OCI-LY7 (cell line): ENCODE measurements at regions not wholly inside any gene's neighbourhood (a gene's known extent, or its start where the extent isn't known, plus 50 kb on each side); places are given as distances from the start of the nearest gene placed in this dataset.

ENCODE experiments used
- BruUV-seq: library from RNA; stranded (reverse); fragments of 400-500 nt; replicated peaks from 2 replicates; lab custom pipeline; 2021; lab: Mats Ljungman, UMichigan
- CTCF ChIA-PET: fragments of 300-600 bp; sonication (Branson Sonifier 250); formaldehyde crosslinking; loops from one replicate; lab custom pipeline; 2022; ENCODE audit warnings: antibody characterized with exemption; ENCODE audit not compliant: unreplicated experiment; lab: Charles Lee
- POLR2A ChIA-PET: fragments of 300-600 bp; sonication (Branson Sonifier 250); formaldehyde crosslinking; loops from one replicate; lab custom pipeline; 2022; ENCODE audit warnings: antibody characterized with exemption; lab: Charles Lee
- DNase-seq: peaks from one replicate; pipeline ENCODE4 v3.0.0-alpha.2; 2015; ENCODE audit warnings: low spot score
- H2AFZ ChIP-seq: fragments of 200-600 bp; sonication (generic), shearing (Covaris generic); 2 replicates; pipeline ENCODE4 v1.6.1; 2014; ENCODE audit warnings: mild to moderate bottlenecking, antibody characterized with exemption, low read length, moderate library complexity
- H3K27ac ChIP-seq: fragments of 200-600 bp; sonication (generic); 2 replicates; pipeline ENCODE4 v1.5.1; 2014; ENCODE audit warnings: mixed run types, low read depth, mild to moderate bottlenecking, moderate library complexity, low read length, inconsistent platforms; ENCODE audit not compliant: poor library complexity, severe bottlenecking
- H3K36me3 ChIP-seq: fragments of 200-600 bp; sonication (generic); 2 replicates; pipeline ENCODE4 v1.6.1; 2014; ENCODE audit warnings: mild to moderate bottlenecking, antibody characterized with exemption, low read length, moderate library complexity, mixed read lengths; ENCODE audit not compliant: insufficient read depth
- H3K4me1 ChIP-seq: fragments of 200-600 bp; sonication (generic); 2 replicates; pipeline ENCODE4 v1.5.1; 2014; ENCODE audit warnings: mild to moderate bottlenecking, low read length; ENCODE audit not compliant: insufficient read depth, poor library complexity, severe bottlenecking
- H3K4me2 ChIP-seq: fragments of 200-600 bp; sonication (generic); 2 replicates; pipeline ENCODE4 v1.6.1; 2014; ENCODE audit warnings: mild to moderate bottlenecking, low read length
- H3K4me3 ChIP-seq: fragments of 200-600 bp; sonication (generic); 2 replicates; pipeline ENCODE4 v1.5.1; 2014; ENCODE audit warnings: mild to moderate bottlenecking, low read depth, low read length; ENCODE audit not compliant: poor library complexity, severe bottlenecking
- H3K79me2 ChIP-seq: fragments of 200-600 bp; sonication (generic); 2 replicates; pipeline ENCODE4 v1.6.1; 2016; ENCODE audit warnings: low read depth, mild to moderate bottlenecking, low read length, moderate library complexity, mixed read lengths; ENCODE audit not compliant: insufficient read depth
- H3K9me2 ChIP-seq: fragments of 200-600 bp; sonication (generic); 2 replicates; pipeline ENCODE4 v1.6.1; 2016; ENCODE audit warnings: mild to moderate bottlenecking, low read length, mixed read lengths; ENCODE audit not compliant: insufficient read depth
- H3K9me3 ChIP-seq: fragments of 200-600 bp; sonication (generic); 2 replicates; pipeline ENCODE4 v1.6.1; 2014; ENCODE audit warnings: mild to moderate bottlenecking, mixed run types, low read length, mixed read lengths
- H4K20me1 ChIP-seq: fragments of 200-600 bp; sonication (generic); 2 replicates; pipeline ENCODE4 v1.6.1; 2014; ENCODE audit warnings: mild to moderate bottlenecking, antibody characterized with exemption, low read length, moderate library complexity, mixed read lengths; ENCODE audit not compliant: insufficient read depth
- CTCF ChIP-seq: fragments of 200-600 bp; sonication (generic); conservative IDR thresholded peaks from 2 replicates; pipeline ENCODE4 v1.5.1; 2014; ENCODE audit warnings: mild to moderate bottlenecking, antibody characterized with exemption, low read length, moderate library complexity, mixed read lengths
- EZH2phosphoT487 ChIP-seq: fragments of 200-600 bp; sonication (generic); IDR thresholded peaks from 2 replicates; pipeline ENCODE4 v1.6.1; 2018; ENCODE audit warnings: low read depth, borderline replicate concordance, mild to moderate bottlenecking, mixed run types, antibody characterized with exemption, low read length, moderate library complexity, mixed read lengths
- intact Hi-C: fragments of 100-400 bp; cut with micrococcal nuclease; formaldehyde crosslinking; loops from one replicate; pipeline ENCODE4 v1.10.0; 2022; ENCODE audit not compliant: unreplicated experiment

GRCh38 chr6:23620911-23621401, 505.1 kb upstream of the NRSN1 start:
- Histone ChIP-seq H3K27ac (no peak overlapping the region), H3K4me1 (no peaks in the 10 kb centered on the region), H4K20me1 (no peaks in the 10 kb centered on the region), H3K79me2 (no peaks in the 10 kb centered on the region), H3K9me2 (no peaks in the 10 kb centered on the region), H3K4me2 (no peak overlapping the region), H3K36me3 (no peaks in the 10 kb centered on the region), H2AFZ (no peak overlapping the region), H3K4me3 (no peak overlapping the region), H3K9me3 (no peaks in the 10 kb centered on the region)
- no peak for DNase-seq
- TF ChIP-seq EZH2phosphoT487 (no peak), CTCF (no peak)
- ChIA-PET CTCF (no interaction called here), POLR2A (no interaction called here)
- intact Hi-C loops = no loop called here
- BruUV-seq = no TSS peak

GRCh38 chr6:23630726-23631635, 495.0 kb upstream of the NRSN1 start:
- intact Hi-C loops = no loop called here
- TF ChIP-seq CTCF (no peak), EZH2phosphoT487 (no peak)
- Histone ChIP-seq H3K9me3 (no peaks in the 10 kb centered on the region), H3K79me2 (no peaks in the 10 kb centered on the region), H3K4me2 (no peak overlapping the region), H3K9me2 (no peaks in the 10 kb centered on the region), H3K27ac (no peak overlapping the region), H3K4me3 (no peak overlapping the region), H2AFZ (no peak overlapping the region), H3K4me1 (no peaks in the 10 kb centered on the region), H4K20me1 (no peaks in the 10 kb centered on the region), H3K36me3 (no peaks in the 10 kb centered on the region)
- no peak for DNase-seq
- POLR2A ChIA-PET = interaction anchor here (1.0 kb wide), 1 partner anchor 17 kb away, joined by 4 read pairs; no protein-coding TSS in a partner anchor
- no TSS peak for BruUV-seq
- CTCF ChIA-PET = no interaction called here

- POLR2A ChIA-PET = no interaction called here
- CTCF ChIA-PET = interaction anchor here (0.6 kb wide), 1 partner anchor 10 kb away, joined by 4 read pairs; no protein-coding TSS in a partner anchor
Observed at GRCh38 chr6:23633996-23634395, 492.0 kb upstream of the NRSN1 start.

More at GRCh38 chr6:23633996-23634395, 492.0 kb upstream of the NRSN1 start:
- Histone ChIP-seq H2AFZ (no peak overlapping the region), H3K4me3 (no peak overlapping the region), H3K4me2 (no peak overlapping the region), H3K27ac (no peak overlapping the region), H3K36me3 (no peaks in the 10 kb centered on the region), H3K9me3 (no peaks in the 10 kb centered on the region), H3K4me1 (no peaks in the 10 kb centered on the region), H4K20me1 (no peaks in the 10 kb centered on the region), H3K79me2 (no peaks in the 10 kb centered on the region), H3K9me2 (no peaks in the 10 kb centered on the region)
- intact Hi-C loops = no loop called here
- no peak for DNase-seq
- TF ChIP-seq CTCF (no peak), EZH2phosphoT487 (no peak)
- no TSS peak for BruUV-seq
